Neural cell (in vitro differentiated cells): ENCODE measurements at regions not wholly inside any gene's neighbourhood (a gene's known extent, or its start where the extent isn't known, plus 50 kb on each side); places are given as distances from the start of the nearest gene placed in this dataset.

ENCODE experiments used
- CTCF ChIP-seq: fragments of 450-650 bp; IDR thresholded peaks from 2 replicates; pipeline ENCODE4 v1.5.1; 2014; ENCODE audit warnings: antibody characterized with exemption, mild to moderate bottlenecking, moderate library complexity; ENCODE audit not compliant: poor library complexity, severe bottlenecking
- POLR2AphosphoS5 ChIP-seq: IDR thresholded peaks from 2 replicates; pipeline ENCODE4 v1.6.1; 2012
- RAD21 ChIP-seq: fragments of 450-650 bp; conservative IDR thresholded peaks from 2 replicates; pipeline ENCODE4 v1.6.1; 2014; ENCODE audit warnings: antibody characterized with exemption, mild to moderate bottlenecking, moderate library complexity
- REST ChIP-seq: IDR thresholded peaks from 2 replicates; pipeline ENCODE4 v1.6.1; 2012; ENCODE audit warnings: borderline replicate concordance

GRCh38 chr6:98547634-98548033, 286.7 kb upstream of the POU3F2 start:
- no peak for TF ChIP-seq CTCF
- no peak for TF ChIP-seq RAD21
- TF ChIP-seq POLR2AphosphoS5: no peak
- no peak for TF ChIP-seq REST
